ENCODE measurements at regions not wholly inside any gene's neighbourhood (a gene's known extent, or its start where the extent isn't known, plus 50 kb on each side); places are given as distances from the start of the nearest gene placed in this dataset.

DNA sequence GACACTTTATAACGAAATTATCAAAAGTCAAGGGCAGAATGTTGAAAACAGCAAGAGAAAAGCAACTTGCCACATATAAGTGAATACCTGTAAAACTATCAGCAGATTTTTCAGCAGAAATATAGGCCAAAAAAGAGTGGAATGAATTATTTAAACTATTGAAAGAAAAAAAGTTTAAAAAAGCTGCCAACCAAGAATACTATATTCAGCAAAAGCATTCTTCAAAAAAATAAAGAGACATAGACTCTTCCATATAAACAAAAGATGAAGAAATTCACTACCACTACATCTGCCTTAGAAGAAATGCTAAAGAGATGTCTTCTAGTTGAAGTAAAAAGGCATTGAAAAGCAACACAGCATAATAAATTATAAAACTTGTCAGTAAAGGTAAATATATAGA lies 80.6 kb upstream of the CPNE8 start:
- H3K27me3 ChIP-seq, result no peaks in the 10 kb centered on the region
- H3K4me3 ChIP-seq, result no peak overlapping the region
- TF ChIP-seq Cebpa-rat (IDR thresholded peaks at IDR 0.05), result no peak
- H3K4me1 ChIP-seq, result no peaks in the 10 kb centered on the region
- no peak overlapping the region for H3K4me2 ChIP-seq
- H3K9ac ChIP-seq, result no peak overlapping the region
- H4K20me1 ChIP-seq, result no peaks in the 10 kb centered on the region
- peaks cover 7% of the 10 kb centered on the region; the same call in 1 of the 2 replicates for H3K9me3 ChIP-seq
- H3K27ac ChIP-seq, result no peak overlapping the region
- H3K36me3 ChIP-seq, result no peaks in the 10 kb centered on the region

DNA sequence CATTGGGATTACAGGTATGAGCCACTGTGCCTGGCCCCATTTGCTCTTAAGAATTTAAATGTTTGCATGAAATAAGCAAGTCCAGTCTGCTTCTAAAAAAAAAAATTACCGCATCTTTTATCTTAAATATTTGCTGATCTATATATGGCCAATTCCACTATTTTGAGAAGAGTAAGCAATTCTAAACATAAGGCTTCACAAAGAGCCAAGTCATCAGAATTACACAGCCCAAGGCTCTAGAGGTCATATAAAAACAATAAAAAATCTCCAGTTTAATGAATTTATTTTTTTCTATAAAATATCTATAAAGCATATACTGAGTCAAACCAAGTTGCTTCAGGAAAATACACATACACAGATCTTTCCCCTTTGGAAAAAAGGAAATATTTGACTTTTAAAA lies 79.0 kb upstream of the CPNE8 start:
- H3K4me1 ChIP-seq, result no peaks in the 10 kb centered on the region
- no peaks in the 10 kb centered on the region for H3K27me3 ChIP-seq
- no peak overlapping the region for H3K4me2 ChIP-seq
- no peaks in the 10 kb centered on the region for H4K20me1 ChIP-seq
- no peak overlapping the region for H3K27ac ChIP-seq
- H3K36me3 ChIP-seq, result no peaks in the 10 kb centered on the region
- no peak overlapping the region for H3K9ac ChIP-seq
- no peak for TF ChIP-seq Cebpa-rat (IDR thresholded peaks at IDR 0.05)
- H3K9me3 ChIP-seq, result peaks cover 7% of the 10 kb centered on the region; the same call in 1 of the 2 replicates
- H3K4me3 ChIP-seq, result no peak overlapping the region

DNA sequence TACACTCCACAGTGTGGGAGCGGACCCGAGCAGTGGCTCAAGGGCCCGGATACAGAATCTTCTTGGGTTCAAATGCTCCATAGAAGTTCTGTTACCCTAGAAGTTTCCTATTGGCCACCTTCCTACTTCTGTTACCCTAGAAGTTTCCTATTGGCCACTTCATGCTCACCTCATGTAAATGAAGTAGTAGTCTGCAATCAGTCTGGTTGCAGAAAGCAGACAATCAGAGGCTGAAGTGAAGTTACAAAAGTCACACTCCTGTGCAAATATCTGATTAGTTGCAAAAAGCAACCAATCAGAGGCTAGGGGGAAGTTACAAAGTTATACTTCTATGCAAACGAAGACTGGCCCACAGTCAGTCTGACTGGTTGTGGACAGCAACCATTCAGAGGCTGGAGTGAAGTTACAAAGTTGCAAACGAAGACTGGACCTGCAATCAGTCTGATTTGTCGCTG lies 77.8 kb upstream of the CPNE8 start:
- no peak for TF ChIP-seq Cebpa-rat (IDR thresholded peaks at IDR 0.05)
- no peaks in the 10 kb centered on the region for H3K4me1 ChIP-seq
- peaks cover 7% of the 10 kb centered on the region; the same call in 1 of the 2 replicates for H3K9me3 ChIP-seq
- no peaks in the 10 kb centered on the region for H4K20me1 ChIP-seq
- no peak overlapping the region for H3K4me3 ChIP-seq
- no peak overlapping the region for H3K27ac ChIP-seq
- H3K27me3 ChIP-seq, result no peaks in the 10 kb centered on the region
- no peak overlapping the region for H3K4me2 ChIP-seq
- no peaks in the 10 kb centered on the region for H3K36me3 ChIP-seq
- no peak overlapping the region for H3K9ac ChIP-seq

DNA sequence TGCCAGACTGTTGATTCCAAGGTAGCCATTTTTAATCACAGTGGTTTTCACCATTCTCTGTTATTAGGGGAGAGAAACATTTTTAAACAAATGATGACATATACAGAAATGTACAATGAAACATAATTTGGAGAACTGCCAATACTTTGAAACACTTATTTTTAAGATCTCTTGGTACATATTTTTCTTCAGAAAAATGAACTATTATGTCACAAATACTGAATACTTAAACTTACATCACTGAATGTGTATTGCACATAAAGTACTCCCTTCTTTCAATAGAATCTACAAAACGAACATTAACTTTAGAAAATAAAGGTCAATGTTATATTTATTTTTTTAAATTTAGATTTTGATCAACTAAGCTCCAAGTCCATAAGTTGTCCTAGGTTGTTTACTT lies 71.7 kb upstream of the CPNE8 start:
- Histone ChIP-seq H3K27me3 (no peaks in the 10 kb centered on the region), H3K4me1 (no peaks in the 10 kb centered on the region), H3K9ac (no peak overlapping the region), H4K20me1 (no peaks in the 10 kb centered on the region), H3K27ac (no peak overlapping the region), H3K4me3 (no peak overlapping the region), H3K9me3 (no peaks in the 10 kb centered on the region), H3K4me2 (no peak overlapping the region), H3K36me3 (no peaks in the 10 kb centered on the region)
- no peak for TF ChIP-seq Cebpa-rat (IDR thresholded peaks at IDR 0.05)

DNA sequence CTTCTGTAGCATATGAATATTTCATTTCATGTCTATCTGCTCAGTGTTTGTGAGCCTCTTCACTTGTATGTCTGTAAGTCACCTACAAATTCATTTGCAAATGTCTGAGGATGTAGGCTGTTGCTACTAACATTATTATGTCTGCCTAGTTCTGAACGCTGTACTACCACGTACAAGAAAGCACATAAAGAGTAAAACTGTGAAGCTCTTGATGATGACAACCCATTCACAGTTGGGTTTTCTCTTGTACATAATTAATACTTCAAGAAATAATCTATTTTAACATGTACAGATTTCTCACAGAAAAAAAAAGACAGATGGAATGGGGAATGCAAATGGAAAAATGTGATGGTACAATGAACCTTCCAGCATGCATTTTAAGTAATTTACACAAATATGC lies 64.3 kb upstream of the CPNE8 start:
- Histone ChIP-seq H3K4me2 (no peak overlapping the region), H4K20me1 (no peaks in the 10 kb centered on the region), H3K36me3 (no peaks in the 10 kb centered on the region), H3K27ac (no peak overlapping the region), H3K9ac (no peak overlapping the region), H3K4me1 (no peaks in the 10 kb centered on the region), H3K27me3 (no peaks in the 10 kb centered on the region), H3K4me3 (no peak overlapping the region), H3K9me3 (no peaks in the 10 kb centered on the region)
- no peak for TF ChIP-seq Cebpa-rat (IDR thresholded peaks at IDR 0.05)

DNA sequence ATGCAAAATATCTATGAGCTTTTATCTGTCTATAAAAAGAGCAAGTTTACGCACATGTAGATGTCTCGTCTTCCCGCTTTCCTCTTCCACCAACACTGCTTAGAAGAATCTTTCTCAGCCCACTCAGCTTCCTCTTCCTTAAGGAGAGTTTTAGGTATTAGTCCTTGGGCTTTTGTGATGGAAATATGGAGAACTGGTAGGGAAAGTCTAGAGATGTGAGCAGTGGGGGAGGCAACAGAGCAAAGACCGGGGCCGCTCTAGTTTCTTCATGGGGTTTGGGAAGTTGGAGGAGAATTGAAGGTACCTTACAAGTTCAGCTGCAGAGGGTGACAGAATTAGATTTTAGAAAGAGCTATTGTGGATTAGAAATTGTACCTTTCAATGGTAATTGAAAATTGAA lies 56.3 kb upstream of the CPNE8 start:
- no peaks in the 10 kb centered on the region for H3K27me3 ChIP-seq
- H3K4me1 ChIP-seq, result no peaks in the 10 kb centered on the region
- no peak overlapping the region for H3K27ac ChIP-seq
- no peaks in the 10 kb centered on the region for H3K36me3 ChIP-seq
- H3K9me3 ChIP-seq, result no peaks in the 10 kb centered on the region
- TF ChIP-seq Cebpa-rat (IDR thresholded peaks at IDR 0.05), result no peak
- no peak overlapping the region for H3K4me2 ChIP-seq
- no peak overlapping the region for H3K9ac ChIP-seq
- H3K4me3 ChIP-seq, result no peak overlapping the region
- H4K20me1 ChIP-seq, result no peaks in the 10 kb centered on the region

DNA sequence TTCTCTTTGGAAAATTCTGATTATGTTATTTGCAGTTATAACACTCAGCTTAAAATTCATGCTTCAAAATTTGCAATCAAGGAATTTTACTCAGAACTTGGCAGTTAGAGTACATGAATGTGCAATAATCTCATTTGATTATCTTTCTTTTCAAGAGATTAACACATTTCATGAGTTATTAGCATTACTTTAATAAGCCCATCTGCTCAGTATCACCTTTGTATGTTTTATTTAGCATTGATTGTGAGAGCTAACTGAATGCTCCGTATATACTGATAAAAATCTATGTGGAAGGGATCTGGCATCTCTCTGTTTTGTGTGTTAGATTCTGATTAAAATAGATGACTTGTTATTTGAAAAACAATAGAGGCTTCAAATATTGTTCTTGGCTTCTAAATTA lies 55.6 kb upstream of the CPNE8 start:
- Histone ChIP-seq H3K36me3 (no peaks in the 10 kb centered on the region), H3K27ac (no peak overlapping the region), H3K9ac (no peak overlapping the region), H3K4me1 (no peaks in the 10 kb centered on the region), H3K4me3 (no peak overlapping the region), H3K27me3 (no peaks in the 10 kb centered on the region), H4K20me1 (no peaks in the 10 kb centered on the region), H3K9me3 (no peaks in the 10 kb centered on the region), H3K4me2 (no peak overlapping the region)
- no peak for TF ChIP-seq Cebpa-rat (IDR thresholded peaks at IDR 0.05)

DNA sequence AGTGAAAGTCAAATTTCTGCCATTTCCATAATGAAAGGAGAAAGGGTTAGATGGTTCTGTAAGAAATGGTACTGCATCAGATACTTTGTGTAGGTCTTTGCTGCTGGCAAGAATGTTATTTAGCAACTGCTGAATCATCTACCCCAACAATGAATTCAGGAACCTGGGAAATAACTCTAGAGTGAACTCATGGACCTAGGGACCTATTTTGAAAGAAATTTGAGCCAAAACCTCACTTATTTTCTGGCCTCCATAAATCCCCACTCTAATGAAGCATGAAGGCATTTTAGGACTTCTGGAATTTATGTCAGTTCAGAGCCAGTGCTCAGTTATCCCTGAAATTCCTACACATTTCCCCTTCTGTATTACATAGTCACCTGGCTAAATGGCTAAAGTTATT lies 50.9 kb upstream of the CPNE8 start:
- Histone ChIP-seq H3K4me2 (no peak overlapping the region), H3K36me3 (no peaks in the 10 kb centered on the region), H3K27me3 (no peaks in the 10 kb centered on the region), H3K4me3 (no peak overlapping the region), H3K9me3 (no peaks in the 10 kb centered on the region), H4K20me1 (no peaks in the 10 kb centered on the region), H3K27ac (no peak overlapping the region), H3K9ac (no peak overlapping the region), H3K4me1 (no peaks in the 10 kb centered on the region)
- TF ChIP-seq Cebpa-rat (IDR thresholded peaks at IDR 0.05), result no peak
